ENCODE measurements at regions not wholly inside any gene's neighbourhood (a gene's known extent, or its start where the extent isn't known, plus 50 kb on each side); places are given as distances from the start of the nearest gene placed in this dataset.

GRCh38 chr12:77115471-77115870 lies 50.1 kb upstream of the E2F7 start:
- dilution Hi-C loops (cut with HindIII; ENCODE audit: low sequenced_read_pairs, unreplicated experiment) (no loop called here), in situ Hi-C loops (cut with MboI; ENCODE audit: low sequenced_read_pairs) (no loop called here), intact Hi-C loops (cut with micrococcal nuclease) (no loop called here)
- H3K27me3 ChIP-seq (ENCODE audit: control insufficient read depth, insufficient read depth, low read length) = no peaks in the 10 kb centered on the region
- no TSS peak for BruUV-seq (replicated peaks)
- H2BK5ac ChIP-seq (ENCODE audit: low read depth, low read length, poor library complexity, severe bottlenecking) = no peak overlapping the region
- H3K36me3 ChIP-seq (ENCODE audit: control insufficient read depth, insufficient read depth, low read length) = no peaks in the 10 kb centered on the region
- peaks cover 0 to 4% of the 10 kb centered on the region in 2 experiments; a peak in 1 of 4 replicates for H3K79me1 ChIP-seq (ENCODE audit: low read depth in 1 of 2, low read length in 2 of 2)
- H3K14ac ChIP-seq (replicated peaks; ENCODE audit: low read depth, low read length) = 0 out of 2 replicates have a peak overlapping the region, but pooled peaks have one; percentile 1
- H3K4me3 ChIP-seq (ENCODE audit: insufficient read depth, low read depth, low read length) = no peak overlapping the region
- H3K9me1 ChIP-seq (ENCODE audit: insufficient read depth, low read length) = peaks cover 7% of the 10 kb centered on the region
- H2AK5ac ChIP-seq (ENCODE audit: low read depth, low read length) = no peak overlapping the region
- ChIA-PET POLR2A (ENCODE audit: unreplicated experiment) (no interaction called here), CTCF (no interaction called here)
- H3K23ac ChIP-seq (ENCODE audit: low read depth, low read length) = no peak overlapping the region
- H3K56ac ChIP-seq (ENCODE audit: extremely low read depth, insufficient read depth, low read length) = no peak overlapping the region
- H2AK9ac ChIP-seq (replicated peaks; ENCODE audit: low read depth, low read length, poor library complexity) = no peak overlapping the region
- TF ChIP-seq RAD21 (IDR thresholded peaks at IDR 0.05; ENCODE audit: low read length) (no peak), NFE2L2 (IDR thresholded peaks at IDR 0.05; ENCODE audit: low read depth, low read length) (no peak), MXI1 (IDR thresholded peaks at IDR 0.05; ENCODE audit: borderline replicate concordance, low read depth, low read length) (no peak), FOS (IDR thresholded peaks at IDR 0.05; ENCODE audit: low read depth, low read length) (no peak), POLR2A (IDR thresholded peaks at IDR 0.05; ENCODE audit: low read depth, low read length) (no peak), CEBPB (IDR thresholded peaks at IDR 0.05; ENCODE audit: low read depth, low read length) (no peak), RCOR1 (IDR thresholded peaks at IDR 0.05; ENCODE audit: insufficient replicate concordance, low read length) (no peak), RFX5 (IDR thresholded peaks at IDR 0.05; ENCODE audit: low read depth, low read length) (no peak), CTCF (conservative IDR thresholded peaks at IDR 0.05; ENCODE audit: low read depth, low read length) (no peak), MAZ (IDR thresholded peaks at IDR 0.05; ENCODE audit: borderline replicate concordance, low read depth, low read length) (no peak), MAFK (IDR thresholded peaks at IDR 0.05; ENCODE audit: low read depth, low read length) (no peak)
- peak overlapping the region; percentile 11 for H2BK120ac ChIP-seq (ENCODE audit: low read depth, low read length)
- H2AFZ ChIP-seq (replicated peaks; ENCODE audit: low read length, poor library complexity) = no peak overlapping the region
- no peak overlapping the region for H4K5ac ChIP-seq (ENCODE audit: low read depth, low read length)
- H3K4me1 ChIP-seq (ENCODE audit: control insufficient read depth, insufficient read depth, low read length) = peaks cover 12% of the 10 kb centered on the region
- ATAC-seq (ENCODE audit: low read depth) (no peak), DNase-seq (no peak)
- 0 out of 2 replicates have a peak, but pooled peaks cover 2% of the 10 kb centered on the region for H3K9me3 ChIP-seq (ENCODE audit: control insufficient read depth, insufficient read depth, low read length)
- H3K4me2 ChIP-seq (ENCODE audit: low read depth, low read length) = no peak overlapping the region
- H3K18ac ChIP-seq (ENCODE audit: low read depth, low read length) = no peak overlapping the region
- no CpG with 5 or more reads among the region's 1 CpG for WGBS, 2 experiments (ENCODE audit: extremely low coverage in 2 of 2, insufficient read length in 1 of 2)
- H3K4ac ChIP-seq (ENCODE audit: low read depth, low read length) = peak overlapping the region; percentile 21; the same call in 1 of the 2 replicates
- no peak overlapping the region for H4K91ac ChIP-seq (ENCODE audit: insufficient read depth, low read depth, low read length)
- peak overlapping the region; percentile 23; the same call in 1 of the 2 replicates for H2BK20ac ChIP-seq (ENCODE audit: low read depth, low read length)
- H4K8ac ChIP-seq (ENCODE audit: low read depth in 2 of 2, low read length in 2 of 2) = no peak overlapping the region
- no peak overlapping the region for H3K27ac ChIP-seq (ENCODE audit: insufficient read depth, low read length)
- no peaks in the 10 kb centered on the region for H4K20me1 ChIP-seq (ENCODE audit: insufficient read depth, low read length)
- H2BK15ac ChIP-seq (ENCODE audit: low read depth, low read length) = peak overlapping the region; percentile 11; the same call in 1 of the 3 replicates
- H3K9ac ChIP-seq (ENCODE audit: low read depth, low read length) = no peak overlapping the region

Measured in IMR-90 (cell line).